H9 (cell line): ENCODE measurements at regions not wholly inside any gene's neighbourhood (a gene's known extent, or its start where the extent isn't known, plus 50 kb on each side); places are given as distances from the start of the nearest gene placed in this dataset.
A peak's percentile ranks its signal among the peaks of the same experiment; 100 is the strongest.

ENCODE experiments used
- DNase-seq: peaks from one replicate; pipeline ENCODE4 v3.0.0-alpha.2; 2017
- H2AFZ ChIP-seq: one replicate; pipeline ENCODE4 v1.6.1; 2013; ENCODE audit warnings: mild to moderate bottlenecking, low read length, control low read depth, moderate library complexity
- H2AK5ac ChIP-seq: 2 replicates; pipeline ENCODE4 v1.6.1; 2013; ENCODE audit warnings: low read length, control low read depth, mixed read lengths; ENCODE audit not compliant: insufficient read length
- H2BK120ac ChIP-seq: one replicate; pipeline ENCODE4 v1.6.1; 2013; ENCODE audit warnings: low read depth, mild to moderate bottlenecking, low read length, control low read depth, inconsistent platforms; ENCODE audit not compliant: poor library complexity, severe bottlenecking
- H2BK12ac ChIP-seq: 2 replicates; pipeline ENCODE4 v1.6.1; 2013; ENCODE audit warnings: low read length, control low read depth, mixed read lengths, low read depth; ENCODE audit not compliant: insufficient read length
- H2BK15ac ChIP-seq: 2 replicates; pipeline ENCODE4 v1.6.1; 2013; ENCODE audit warnings: low read depth, low read length, control low read depth
- H2BK20ac ChIP-seq: one replicate; pipeline ENCODE4 v1.6.1; 2013; ENCODE audit warnings: low read depth, mild to moderate bottlenecking, low read length, control low read depth, inconsistent platforms; ENCODE audit not compliant: poor library complexity, severe bottlenecking
- H2BK5ac ChIP-seq: 2 replicates; pipeline ENCODE4 v1.6.1; 2013; ENCODE audit warnings: low read length, control low read depth, mixed read lengths; ENCODE audit not compliant: insufficient read length
- H3K14ac ChIP-seq: 2 replicates; pipeline ENCODE4 v1.6.1; 2013; ENCODE audit warnings: low read length, control low read depth; ENCODE audit not compliant: insufficient read depth
- H3K18ac ChIP-seq: 2 replicates; pipeline ENCODE4 v1.6.1; 2013; ENCODE audit warnings: low read depth, mild to moderate bottlenecking, mixed read lengths, low read length, control low read depth; ENCODE audit not compliant: insufficient read length
- H3K23ac ChIP-seq: 2 replicates; pipeline ENCODE4 v1.6.1; 2013; ENCODE audit warnings: low read length, control low read depth, mixed read lengths, low read depth; ENCODE audit not compliant: insufficient read length
- H3K23me2 ChIP-seq: 2 replicates; pipeline ENCODE4 v1.6.1; 2013; ENCODE audit warnings: low read depth, mild to moderate bottlenecking, mixed read lengths, low read length, control low read depth; ENCODE audit not compliant: insufficient read length, poor library complexity, severe bottlenecking
- H3K27ac ChIP-seq: 2 replicates; pipeline ENCODE4 v1.5.1; 2013; ENCODE audit warnings: low read length, control low read depth, mixed read lengths, low read depth; ENCODE audit not compliant: insufficient read length
- H3K27me3 ChIP-seq: 2 replicates; pipeline ENCODE4 v1.6.1; 2013; ENCODE audit warnings: low read length, control low read depth, inconsistent platforms; ENCODE audit not compliant: insufficient read depth
- H3K4ac ChIP-seq: 2 replicates; pipeline ENCODE4 v1.6.1; 2013; ENCODE audit warnings: low read depth, mild to moderate bottlenecking, control low read depth, inconsistent platforms, low read length, moderate library complexity
- H3K4me1 ChIP-seq: 2 replicates; pipeline ENCODE4 v1.6.1; 2013; ENCODE audit warnings: low read length, control low read depth, inconsistent platforms; ENCODE audit not compliant: insufficient read depth
- H3K4me2 ChIP-seq: 2 replicates; pipeline ENCODE4 v1.6.1; 2013; ENCODE audit warnings: low read length, control low read depth, mixed read lengths; ENCODE audit not compliant: insufficient read length, insufficient read depth
- H3K56ac ChIP-seq: 2 replicates; pipeline ENCODE4 v1.6.1; 2013; ENCODE audit warnings: low read depth, mild to moderate bottlenecking, mixed read lengths, low read length, control low read depth; ENCODE audit not compliant: insufficient read length
- H3K79me1 ChIP-seq: 2 replicates; pipeline ENCODE4 v1.6.1; 2013; ENCODE audit warnings: low read depth, mild to moderate bottlenecking, moderate library complexity, low read length, control low read depth, inconsistent platforms; ENCODE audit not compliant: insufficient read depth, poor library complexity, severe bottlenecking
- H3K79me2 ChIP-seq: 2 replicates; pipeline ENCODE4 v1.6.1; 2013; ENCODE audit warnings: low read length, control low read depth, inconsistent platforms; ENCODE audit not compliant: insufficient read depth
- H3K9ac ChIP-seq: 2 replicates; pipeline ENCODE4 v1.6.1; 2013; ENCODE audit warnings: low read length, control low read depth, mixed read lengths; ENCODE audit not compliant: insufficient read length; ENCODE audit errors: extremely low read depth
- H3K9me3 ChIP-seq: one replicate; pipeline ENCODE4 v1.6.1; 2013; ENCODE audit warnings: low read depth, low read length, inconsistent platforms; ENCODE audit not compliant: control insufficient read depth
- H3T11ph ChIP-seq: one replicate; pipeline ENCODE4 v1.6.1; 2013; ENCODE audit warnings: mild to moderate bottlenecking, low read length, control low read depth, inconsistent platforms
- H4K20me1 ChIP-seq: one replicate; pipeline ENCODE4 v1.6.1; 2013; ENCODE audit not compliant: control insufficient read depth, insufficient read length, insufficient read depth
- H4K5ac ChIP-seq: 2 replicates; pipeline ENCODE4 v1.6.1; 2013; ENCODE audit warnings: low read depth, mild to moderate bottlenecking, mixed read lengths, low read length, control low read depth; ENCODE audit not compliant: insufficient read length
- H4K8ac ChIP-seq: replicated peaks from 2 replicates; pipeline ENCODE4 v1.6.1; 2013; ENCODE audit warnings: low read length, control low read depth, mixed read lengths, low read depth; ENCODE audit not compliant: insufficient read length
- H4K91ac ChIP-seq: 2 replicates; pipeline ENCODE4 v1.6.1; 2013; ENCODE audit warnings: low read depth, mild to moderate bottlenecking, moderate library complexity, mixed read lengths, low read length, control low read depth; ENCODE audit not compliant: insufficient read length
- H3K27ac Mint-ChIP-seq, 3 experiments: 2 replicates in 2 of 3; 3 replicates in 1 of 3; pipeline ENCODE4 v1.8.0; 2020 to 2021; ENCODE audit warnings: mixed read lengths in 3 of 3, mild to moderate bottlenecking in 1 of 3, moderate library complexity in 1 of 3
- H3K27me3 Mint-ChIP-seq: 2 replicates; pipeline ENCODE4 v1.8.0; 2021; ENCODE audit warnings: low read depth, mild to moderate bottlenecking, moderate library complexity, mixed read lengths
- H3K36me3 Mint-ChIP-seq, 3 experiments: 2 replicates in 2 of 3; 3 replicates in 1 of 3; pipeline ENCODE4 v1.8.0; 2020 to 2021; ENCODE audit warnings: low read depth in 3 of 3, mixed read lengths in 3 of 3; ENCODE audit not compliant: insufficient read depth in 1 of 3
- H3K4me1 Mint-ChIP-seq, 2 experiments: 2 replicates each; pipeline ENCODE4 v1.8.0; 2020; ENCODE audit warnings: mixed read lengths in 2 of 2
- H3K4me3 Mint-ChIP-seq, 2 experiments: 2 replicates in 1 of 2; 3 replicates in 1 of 2; pipeline ENCODE4 v1.8.0; 2020 to 2021; ENCODE audit warnings: mild to moderate bottlenecking in 2 of 2, mixed read lengths in 2 of 2, moderate library complexity in 1 of 2
- H3K9me3 Mint-ChIP-seq, 2 experiments: 2 replicates in 1 of 2; 3 replicates in 1 of 2; pipeline ENCODE4 v1.8.0; 2020; ENCODE audit warnings: mild to moderate bottlenecking in 2 of 2, mixed read lengths in 2 of 2, moderate library complexity in 1 of 2
- WGBS: extraction: QIAGEN DNeasy Blood & Tissue Kit; methylation state at CpG from one replicate; pipeline ENCODE4 v1.1.7; 2013; ENCODE audit warnings: missing lambda C conversion rate, low lambda C conversion rate, mixed read lengths; ENCODE audit not compliant: insufficient read length; ENCODE audit errors: extremely low coverage; 5-methylcytosine and 5-hydroxymethylcytosine counted together
- TF ChIP-seq, protein P1 (sequence below): fragments of 200-600 bp; sonication (generic); conservative IDR thresholded peaks from 3 replicates; pipeline ENCODE4 v1.8.0; 2021; ENCODE audit warnings: antibody characterized with exemption, mild to moderate bottlenecking

DNA sequence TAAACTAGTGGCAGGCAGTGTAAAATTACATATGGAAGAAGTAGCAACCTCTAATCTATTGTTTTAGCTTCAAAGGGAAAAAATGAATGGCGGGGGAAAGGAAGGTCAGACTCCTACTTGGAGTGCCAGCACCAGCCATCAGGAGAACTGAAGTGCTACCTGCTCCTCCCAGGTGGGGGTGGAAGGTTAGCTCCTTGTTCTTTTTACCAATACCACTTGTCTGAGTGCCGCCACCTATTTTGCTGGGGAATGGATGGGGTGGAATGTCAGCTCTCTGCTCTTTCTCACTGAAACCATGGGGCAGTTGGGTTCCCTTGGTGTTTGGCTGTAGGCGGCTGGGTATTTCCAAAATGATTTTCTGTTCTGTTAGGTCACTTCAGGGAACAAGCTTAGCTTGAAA lies 428.7 kb upstream of the EPHA3 start:
- no peak overlapping the region for H3T11ph ChIP-seq
- no peak overlapping the region for H3K9ac ChIP-seq
- no peak overlapping the region for H2BK15ac ChIP-seq
- no peak overlapping the region for H4K8ac ChIP-seq
- no peak overlapping the region for H2BK20ac ChIP-seq
- Mint-ChIP-seq H3K9me3 (0 out of 5 replicates have a peak, but pooled peaks cover 0 to 2% of the 10 kb centered on the region in 2 experiments), H3K36me3 (no peaks in the 10 kb centered on the region; a peak in 1 of 7 replicates), H3K4me3 (no peak overlapping the region), H3K27me3 (no peaks in the 10 kb centered on the region), H3K4me1 (peaks cover 4% of the 10 kb centered on the region in 2 experiments; a peak in 1 of 4 replicates), H3K27ac (no peak overlapping the region)
- H3K4me1 ChIP-seq: no peaks in the 10 kb centered on the region
- no peak overlapping the region for H3K18ac ChIP-seq
- H4K20me1 ChIP-seq: no peaks in the 10 kb centered on the region
- H3K56ac ChIP-seq: no peak overlapping the region
- H4K91ac ChIP-seq: no peak overlapping the region
- no peaks in the 10 kb centered on the region for H3K79me1 ChIP-seq
- no peak overlapping the region for H2BK5ac ChIP-seq
- no peak overlapping the region for H3K14ac ChIP-seq
- H2BK12ac ChIP-seq: no peak overlapping the region
- H3K79me2 ChIP-seq: no peaks in the 10 kb centered on the region
- H3K23ac ChIP-seq: no peak overlapping the region
- H4K5ac ChIP-seq: no peak overlapping the region
- TF ChIP-seq, protein P1, sequence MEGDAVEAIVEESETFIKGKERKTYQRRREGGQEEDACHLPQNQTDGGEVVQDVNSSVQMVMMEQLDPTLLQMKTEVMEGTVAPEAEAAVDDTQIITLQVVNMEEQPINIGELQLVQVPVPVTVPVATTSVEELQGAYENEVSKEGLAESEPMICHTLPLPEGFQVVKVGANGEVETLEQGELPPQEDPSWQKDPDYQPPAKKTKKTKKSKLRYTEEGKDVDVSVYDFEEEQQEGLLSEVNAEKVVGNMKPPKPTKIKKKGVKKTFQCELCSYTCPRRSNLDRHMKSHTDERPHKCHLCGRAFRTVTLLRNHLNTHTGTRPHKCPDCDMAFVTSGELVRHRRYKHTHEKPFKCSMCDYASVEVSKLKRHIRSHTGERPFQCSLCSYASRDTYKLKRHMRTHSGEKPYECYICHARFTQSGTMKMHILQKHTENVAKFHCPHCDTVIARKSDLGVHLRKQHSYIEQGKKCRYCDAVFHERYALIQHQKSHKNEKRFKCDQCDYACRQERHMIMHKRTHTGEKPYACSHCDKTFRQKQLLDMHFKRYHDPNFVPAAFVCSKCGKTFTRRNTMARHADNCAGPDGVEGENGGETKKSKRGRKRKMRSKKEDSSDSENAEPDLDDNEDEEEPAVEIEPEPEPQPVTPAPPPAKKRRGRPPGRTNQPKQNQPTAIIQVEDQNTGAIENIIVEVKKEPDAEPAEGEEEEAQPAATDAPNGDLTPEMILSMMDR: 0 out of 3 replicates have a peak, but pooled peaks have one; percentile 10
- no peak overlapping the region for H2AK5ac ChIP-seq
- H3K4me2 ChIP-seq: no peak overlapping the region
- H2BK120ac ChIP-seq: no peak overlapping the region
- no peak overlapping the region for H2AFZ ChIP-seq
- H3K27me3 ChIP-seq: no peaks in the 10 kb centered on the region
- H3K23me2 ChIP-seq: no peaks in the 10 kb centered on the region
- no CpG with 5 or more reads among the region's 3 CpGs for WGBS
- no peak overlapping the region for H3K4ac ChIP-seq
- DNase-seq: peak; percentile 52
- no peak overlapping the region for H3K27ac ChIP-seq
- H3K9me3 ChIP-seq: no peaks in the 10 kb centered on the region
